CD14-positive monocyte (primary cell): ENCODE measurements at regions not wholly inside any gene's neighbourhood (a gene's known extent, or its start where the extent isn't known, plus 50 kb on each side); places are given as distances from the start of the nearest gene placed in this dataset.

Experiments
- DNase-seq, 3 donors: peaks; one replicate each; pipeline ENCODE4 v3.0.0-alpha.2; 2011 to 2022
- H2AFZ ChIP-seq: 2 replicates; pipeline ENCODE4 v1.6.0; 2012; ENCODE audit warnings: mild to moderate bottlenecking, low read depth, low read length, inconsistent platforms; ENCODE audit not compliant: insufficient read depth, poor library complexity, severe bottlenecking
- H3K27ac ChIP-seq, 2 donors: 1 replicate in 1 of 2; 2 replicates in 1 of 2; pipeline ENCODE4 v1.5.1; 2012 to 2013; ENCODE audit warnings: low read length in 2 of 2, control low read depth in 1 of 2, inconsistent platforms in 1 of 2, low read depth in 1 of 2, mild to moderate bottlenecking in 1 of 2
- H3K27me3 ChIP-seq, 2 donors: one replicate each; pipeline versions ENCODE4 v1.6.0 to v1.6.1; 2011 to 2013; ENCODE audit warnings: low read length in 2 of 2; ENCODE audit not compliant: control insufficient read depth in 2 of 2, insufficient read depth in 2 of 2
- H3K36me3 ChIP-seq, 2 donors: replicated peaks in 1 of 2; 1 replicate in 1 of 2; 2 replicates in 1 of 2; pipeline versions ENCODE4 v1.5.1 to v1.6.1; 2012 to 2013; ENCODE audit warnings: low read length in 2 of 2, control low read depth in 1 of 2, inconsistent platforms in 1 of 2, mild to moderate bottlenecking in 1 of 2; ENCODE audit not compliant: insufficient read depth in 2 of 2, control insufficient read depth in 1 of 2
- H3K4me1 ChIP-seq, 2 donors: 1 replicate in 1 of 2; 2 replicates in 1 of 2; pipeline versions ENCODE4 v1.5.1 to v1.6.1; 2012 to 2013; ENCODE audit warnings: low read length in 2 of 2, control low read depth in 1 of 2, inconsistent platforms in 1 of 2, mild to moderate bottlenecking in 1 of 2, moderate library complexity in 1 of 2; ENCODE audit not compliant: insufficient read depth in 2 of 2, control insufficient read depth in 1 of 2
- H3K4me2 ChIP-seq: replicated peaks from 2 replicates; pipeline ENCODE3; 2012; ENCODE audit warnings: low read length, moderate library complexity, mild to moderate bottlenecking; ENCODE audit not compliant: poor library complexity, severe bottlenecking; ENCODE audit errors: extremely low read depth
- H3K4me3 ChIP-seq, 3 experiments: fragments of 200-600 bp in 1 of 3; sonication (generic) in 1 of 3; replicated peaks in 1 of 3; 1 replicate in 2 of 3; 2 replicates in 1 of 3; pipeline ENCODE4 v1.5.1; 2011 to 2013; ENCODE audit warnings: low read length in 3 of 3, mild to moderate bottlenecking in 3 of 3, control low read depth in 2 of 3, low read depth in 2 of 3, inconsistent platforms in 1 of 3, moderate library complexity in 1 of 3
- H3K79me2 ChIP-seq: 2 replicates; pipeline ENCODE4 v1.6.0; 2012; ENCODE audit warnings: mild to moderate bottlenecking, control low read depth, inconsistent platforms, low read length, moderate library complexity; ENCODE audit not compliant: insufficient read depth
- H3K9ac ChIP-seq: 2 replicates; pipeline ENCODE4 v1.6.0; 2017; ENCODE audit warnings: low read length, mild to moderate bottlenecking; ENCODE audit not compliant: insufficient read depth, poor library complexity, severe bottlenecking
- H3K9me3 ChIP-seq, 2 donors: replicated peaks in 1 of 2; 1 replicate in 1 of 2; 2 replicates in 1 of 2; pipeline versions ENCODE4 v1.5.1 to v1.6.1; 2012 to 2013; ENCODE audit warnings: low read length in 2 of 2, control low read depth in 1 of 2; ENCODE audit not compliant: control insufficient read depth in 1 of 2, insufficient read depth in 1 of 2
- H4K20me1 ChIP-seq: 2 replicates; pipeline ENCODE4 v1.6.0; 2012; ENCODE audit warnings: mild to moderate bottlenecking, low read length, control low read depth, moderate library complexity; ENCODE audit not compliant: insufficient read depth
- H3K27ac Mint-ChIP-seq, 7 donors: one replicate each; pipeline ENCODE4 v1.8.0; 2020; ENCODE audit warnings: mild to moderate bottlenecking in 7 of 7, mixed read lengths in 7 of 7, moderate library complexity in 6 of 7, inconsistent platforms in 2 of 7
- H3K27me3 Mint-ChIP-seq, 3 donors: one replicate each; pipeline ENCODE4 v1.8.0; 2021 to 2022; ENCODE audit warnings: low read depth in 3 of 3, mild to moderate bottlenecking in 3 of 3, mixed read lengths in 3 of 3, moderate library complexity in 3 of 3, inconsistent platforms in 1 of 3
- H3K36me3 Mint-ChIP-seq, 2 donors: one replicate each; pipeline ENCODE4 v1.8.0; 2020; ENCODE audit warnings: mixed read lengths in 2 of 2, inconsistent platforms in 1 of 2, mild to moderate bottlenecking in 1 of 2
- H3K4me1 Mint-ChIP-seq: one replicate; pipeline ENCODE4 v1.8.0; 2020; ENCODE audit warnings: mild to moderate bottlenecking, mixed read lengths
- H3K4me3 Mint-ChIP-seq, 2 donors: one replicate each; pipeline ENCODE4 v1.8.0; 2020; ENCODE audit warnings: mild to moderate bottlenecking in 2 of 2, mixed read lengths in 2 of 2, moderate library complexity in 1 of 2
- H3K9me3 Mint-ChIP-seq, 7 donors: one replicate each; pipeline ENCODE4 v1.8.0; 2020 to 2022; ENCODE audit warnings: mixed read lengths in 7 of 7, mild to moderate bottlenecking in 6 of 7, moderate library complexity in 6 of 7, inconsistent platforms in 2 of 7
- WGBS: methylation state at CpG from one replicate; pipeline ENCODE4 v1.1.5; 2013; ENCODE audit warnings: missing lambda C conversion rate; ENCODE audit not compliant: insufficient coverage; 5-methylcytosine and 5-hydroxymethylcytosine counted together
- intact Hi-C, 2 donors: fragments of 100-400 bp; cut with micrococcal nuclease; formaldehyde crosslinking; loops; one replicate each; pipeline versions ENCODE4 v1.15.0 to v1.15.1; 2023
- TF ChIP-seq, protein P1 (sequence below): fragments of 200-600 bp; IDR thresholded peaks from one replicate; pipeline ENCODE4 v1.8.0; 2022; ENCODE audit warnings: antibody characterized with exemption, mild to moderate bottlenecking

DNA sequence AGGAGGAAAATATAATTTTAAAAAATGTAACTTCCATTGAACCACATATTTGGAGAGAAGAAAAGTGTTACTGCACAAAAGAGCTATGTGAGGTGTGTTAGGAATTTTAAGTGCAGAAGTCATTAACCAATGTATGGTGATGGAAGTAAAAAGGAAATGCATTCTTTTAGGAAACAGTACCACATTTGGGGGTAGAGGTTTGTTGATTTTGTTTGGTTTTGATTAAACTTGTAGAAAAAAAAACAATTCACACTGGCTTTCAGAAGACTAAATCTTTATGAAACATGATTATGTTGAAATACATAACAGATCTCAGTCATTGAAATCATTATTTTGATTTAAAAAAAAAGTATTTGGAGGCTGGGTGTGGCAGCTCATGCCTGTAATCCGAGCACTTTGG, 1287.0 kb upstream of the GJE1 start:
- H3K4me3 ChIP-seq: no peak overlapping the region
- TF ChIP-seq, protein P1, sequence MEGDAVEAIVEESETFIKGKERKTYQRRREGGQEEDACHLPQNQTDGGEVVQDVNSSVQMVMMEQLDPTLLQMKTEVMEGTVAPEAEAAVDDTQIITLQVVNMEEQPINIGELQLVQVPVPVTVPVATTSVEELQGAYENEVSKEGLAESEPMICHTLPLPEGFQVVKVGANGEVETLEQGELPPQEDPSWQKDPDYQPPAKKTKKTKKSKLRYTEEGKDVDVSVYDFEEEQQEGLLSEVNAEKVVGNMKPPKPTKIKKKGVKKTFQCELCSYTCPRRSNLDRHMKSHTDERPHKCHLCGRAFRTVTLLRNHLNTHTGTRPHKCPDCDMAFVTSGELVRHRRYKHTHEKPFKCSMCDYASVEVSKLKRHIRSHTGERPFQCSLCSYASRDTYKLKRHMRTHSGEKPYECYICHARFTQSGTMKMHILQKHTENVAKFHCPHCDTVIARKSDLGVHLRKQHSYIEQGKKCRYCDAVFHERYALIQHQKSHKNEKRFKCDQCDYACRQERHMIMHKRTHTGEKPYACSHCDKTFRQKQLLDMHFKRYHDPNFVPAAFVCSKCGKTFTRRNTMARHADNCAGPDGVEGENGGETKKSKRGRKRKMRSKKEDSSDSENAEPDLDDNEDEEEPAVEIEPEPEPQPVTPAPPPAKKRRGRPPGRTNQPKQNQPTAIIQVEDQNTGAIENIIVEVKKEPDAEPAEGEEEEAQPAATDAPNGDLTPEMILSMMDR: no peak
- H3K4me2 ChIP-seq: no peak overlapping the region
- H4K20me1 ChIP-seq: no peaks in the 10 kb centered on the region
- 79% methylated on average over 1 of the region's 1 CpG for WGBS
- no peak for DNase-seq
- H3K4me1 Mint-ChIP-seq: no peaks in the 10 kb centered on the region
- H3K36me3 Mint-ChIP-seq: no peaks in the 10 kb centered on the region
- no peaks in the 10 kb centered on the region for H3K27me3 ChIP-seq
- H3K36me3 ChIP-seq: no peaks in the 10 kb centered on the region
- H3K9me3 ChIP-seq: no peaks in the 10 kb centered on the region
- no peak overlapping the region for H3K4me3 Mint-ChIP-seq
- no peaks in the 10 kb centered on the region for H3K79me2 ChIP-seq
- no peak overlapping the region for H3K27ac ChIP-seq
- no peak overlapping the region for H3K9ac ChIP-seq
- no peaks in the 10 kb centered on the region for H3K4me1 ChIP-seq
- no peaks in the 10 kb centered on the region for H3K27me3 Mint-ChIP-seq
- intact Hi-C loops: no loop called here
- no peak overlapping the region for H2AFZ ChIP-seq
- no peak overlapping the region for H3K27ac Mint-ChIP-seq
- peaks cover 0 to 5% (median 2%) of the 10 kb centered on the region in 7 donors for H3K9me3 Mint-ChIP-seq

DNA sequence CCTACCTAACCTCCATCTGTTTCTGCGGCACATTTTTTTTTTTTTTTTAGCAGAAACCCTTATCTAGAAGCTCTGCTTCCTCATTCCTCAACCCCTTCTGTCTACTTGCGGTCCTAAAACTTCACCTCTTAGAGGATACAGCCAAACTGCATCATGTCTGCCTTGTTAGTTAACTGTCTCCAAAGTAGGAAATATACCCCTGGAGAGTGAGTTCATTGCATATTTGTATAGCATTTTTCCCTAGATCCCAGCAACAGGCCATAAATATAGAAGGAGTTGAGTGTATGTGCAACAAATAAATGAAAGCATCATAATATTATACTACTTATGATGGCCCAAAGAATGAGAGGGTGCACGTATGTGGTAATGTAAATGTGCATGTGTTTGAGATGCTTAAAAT, 1288.6 kb upstream of the GJE1 start:
- Histone ChIP-seq H3K9ac (no peak overlapping the region), H3K4me3 (no peak overlapping the region), H2AFZ (no peak overlapping the region), H3K79me2 (no peaks in the 10 kb centered on the region), H3K27ac (no peak overlapping the region), H3K4me1 (no peaks in the 10 kb centered on the region), H3K4me2 (no peak overlapping the region), H3K27me3 (no peaks in the 10 kb centered on the region), H3K9me3 (no peaks in the 10 kb centered on the region), H3K36me3 (no peaks in the 10 kb centered on the region), H4K20me1 (no peaks in the 10 kb centered on the region)
- Mint-ChIP-seq H3K9me3 (peaks cover 0 to 5% (median 2%) of the 10 kb centered on the region in 7 donors), H3K4me1 (no peaks in the 10 kb centered on the region), H3K36me3 (no peaks in the 10 kb centered on the region), H3K27ac (no peak overlapping the region), H3K27me3 (no peaks in the 10 kb centered on the region), H3K4me3 (no peak overlapping the region)
- DNase-seq: no peak
- WGBS: no CpG with 5 or more reads among the region's 3 CpGs
- intact Hi-C loops: no loop called here
- TF ChIP-seq, protein P1: no peak
